GM19193 (cell line): ENCODE measurements at regions not wholly inside any gene's neighbourhood (a gene's known extent, or its start where the extent isn't known, plus 50 kb on each side); places are given as distances from the start of the nearest gene placed in this dataset.

ENCODE experiments used
- POLR2A ChIP-seq: IDR thresholded peaks from 4 replicates; pipeline ENCODE4 v1.6.1; 2011; ENCODE audit not compliant: insufficient read depth, insufficient read length; ENCODE audit errors: extremely low read depth

GRCh38 chr2:41151746-41152145 is 699.9 kb upstream of the SLC8A1 start:
- TF ChIP-seq POLR2A, result no peak

- no peak for TF ChIP-seq POLR2A
These were observed 700.4 kb upstream of the SLC8A1 start for GRCh38 chr2:41152318-41152717.

- TF ChIP-seq POLR2A, result no peak
These were observed 708.5 kb upstream of the SLC8A1 start for GRCh38 chr2:41160439-41160838.

GRCh38 chr2:41167014-41167413 is 715.1 kb upstream of the SLC8A1 start:
- no peak for TF ChIP-seq POLR2A

- TF ChIP-seq POLR2A, result no peak
These were observed 717.9 kb upstream of the SLC8A1 start for GRCh38 chr2:41169744-41170143.

- TF ChIP-seq POLR2A, result no peak
These were observed 718.7 kb upstream of the SLC8A1 start for GRCh38 chr2:41170589-41170988.

GRCh38 chr2:41180387-41180786 is 728.5 kb upstream of the SLC8A1 start:
- TF ChIP-seq POLR2A, result no peak

GRCh38 chr2:41182961-41183360 is 731.1 kb upstream of the SLC8A1 start:
- TF ChIP-seq POLR2A, result no peak

- no peak for TF ChIP-seq POLR2A
These were observed 735.7 kb upstream of the SLC8A1 start for GRCh38 chr2:41187376-41188122.

- no peak for TF ChIP-seq POLR2A
These were observed 742.3 kb upstream of the SLC8A1 start for GRCh38 chr2:41194230-41194629.

GRCh38 chr2:41197781-41198180 is 745.9 kb upstream of the SLC8A1 start:
- TF ChIP-seq POLR2A, result no peak

- TF ChIP-seq POLR2A, result no peak
These were observed 747.4 kb upstream of the SLC8A1 start for GRCh38 chr2:41199334-41199733.

- no peak for TF ChIP-seq POLR2A
These were observed 752.4 kb upstream of the SLC8A1 start for GRCh38 chr2:41204315-41204714.

- no peak for TF ChIP-seq POLR2A
These were observed 754.1 kb upstream of the SLC8A1 start for GRCh38 chr2:41206004-41206403.

- TF ChIP-seq POLR2A, result no peak
These were observed 755.7 kb upstream of the SLC8A1 start for GRCh38 chr2:41207578-41207977.

- no peak for TF ChIP-seq POLR2A
These were observed 765.1 kb upstream of the SLC8A1 start for GRCh38 chr2:41216978-41217377.

GRCh38 chr2:41222593-41222992 is 770.7 kb upstream of the SLC8A1 start:
- TF ChIP-seq POLR2A, result no peak

- TF ChIP-seq POLR2A, result no peak
These were observed 782.2 kb upstream of the SLC8A1 start for GRCh38 chr2:41234093-41234492.
